HG03103 (cell line): ENCODE measurements at regions not wholly inside any gene's neighbourhood (a gene's known extent, or its start where the extent isn't known, plus 50 kb on each side); places are given as distances from the start of the nearest gene placed in this dataset.

Experiments used
- ATAC-seq: cut with Tn5 transposase; IDR thresholded peaks from one replicate; pipeline ENCODE4 v1.9.1; 2021; ENCODE audit warnings: low read depth; ENCODE audit not compliant: unreplicated experiment

DNA sequence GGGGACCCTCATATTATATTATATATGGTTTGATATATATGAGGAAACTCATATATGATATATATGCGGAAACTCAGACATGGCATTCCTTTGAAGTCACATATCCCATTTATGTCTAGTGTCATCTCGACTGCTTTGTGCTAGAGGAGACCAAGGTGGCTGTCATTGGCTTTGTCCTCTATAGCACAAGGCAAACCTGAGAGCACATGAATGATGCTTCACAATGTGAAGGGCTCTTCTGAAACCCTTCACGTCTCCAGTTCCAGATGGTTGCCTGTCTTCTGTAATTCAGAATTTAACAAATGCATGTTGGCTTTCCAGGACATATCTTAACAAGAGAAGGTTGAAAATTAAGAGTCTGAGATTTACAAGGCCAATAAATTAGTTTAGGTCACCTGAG, 303.6 kb downstream of the BARHL2 start:
- no peak for ATAC-seq

DNA sequence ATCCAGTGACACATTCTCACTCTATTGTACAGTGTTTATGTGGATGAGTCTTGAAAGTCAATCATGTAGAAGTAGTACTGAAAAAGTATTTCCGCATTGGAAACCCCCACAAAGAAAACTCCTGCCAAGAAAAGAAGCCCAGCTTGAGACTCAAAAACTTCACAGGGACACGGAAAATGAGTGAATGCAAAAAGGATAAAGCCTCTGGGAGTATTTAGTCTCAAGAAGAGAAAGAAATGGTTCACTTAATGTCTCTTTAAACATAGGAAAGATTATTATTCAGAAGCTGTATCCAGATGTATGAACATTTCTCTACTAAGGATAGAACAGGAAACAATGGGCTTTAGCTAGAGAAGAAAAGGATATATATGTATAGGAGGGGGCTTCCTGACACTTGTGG, 304.5 kb downstream of the BARHL2 start:
- no peak for ATAC-seq

DNA sequence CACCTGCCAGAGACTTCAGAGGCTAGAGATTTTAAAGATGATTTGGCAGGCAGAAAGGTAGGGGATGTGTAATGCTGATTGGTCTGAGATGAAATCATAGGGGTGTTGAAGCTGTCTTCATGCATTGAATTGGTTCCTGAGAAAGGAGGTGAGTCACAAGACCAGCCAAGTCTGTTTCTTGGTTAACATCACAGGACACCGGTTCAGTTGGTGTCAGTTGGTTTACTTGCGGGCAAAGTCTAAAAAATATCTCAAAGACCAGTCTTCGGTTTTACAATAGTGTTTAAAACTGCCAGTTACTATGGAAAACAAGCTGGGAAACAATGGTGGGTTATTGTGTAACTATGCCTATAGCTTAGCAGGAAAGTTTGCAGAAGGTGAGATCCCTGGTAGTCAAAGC, 305.9 kb downstream of the BARHL2 start:
- ATAC-seq, result no peak

DNA sequence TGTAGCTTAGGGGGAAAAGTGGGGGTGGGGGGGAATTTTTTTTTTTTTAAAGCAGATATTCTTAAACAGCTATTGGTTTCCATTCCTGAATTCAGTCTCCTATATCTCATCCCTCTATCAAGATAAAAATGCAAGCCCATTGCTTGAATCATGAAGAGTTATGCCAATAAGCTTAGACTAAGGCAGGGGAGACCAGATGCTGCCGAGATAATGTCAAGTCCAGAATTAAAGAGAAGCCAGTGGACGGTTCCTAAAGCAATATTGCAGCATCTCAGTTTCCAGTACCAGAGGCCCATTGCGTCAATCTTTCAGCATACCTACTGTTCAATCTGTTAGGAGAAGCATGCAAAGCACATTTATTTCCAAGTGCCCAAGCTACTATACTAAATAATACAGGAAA, 309.4 kb downstream of the BARHL2 start:
- ATAC-seq, result no peak

DNA sequence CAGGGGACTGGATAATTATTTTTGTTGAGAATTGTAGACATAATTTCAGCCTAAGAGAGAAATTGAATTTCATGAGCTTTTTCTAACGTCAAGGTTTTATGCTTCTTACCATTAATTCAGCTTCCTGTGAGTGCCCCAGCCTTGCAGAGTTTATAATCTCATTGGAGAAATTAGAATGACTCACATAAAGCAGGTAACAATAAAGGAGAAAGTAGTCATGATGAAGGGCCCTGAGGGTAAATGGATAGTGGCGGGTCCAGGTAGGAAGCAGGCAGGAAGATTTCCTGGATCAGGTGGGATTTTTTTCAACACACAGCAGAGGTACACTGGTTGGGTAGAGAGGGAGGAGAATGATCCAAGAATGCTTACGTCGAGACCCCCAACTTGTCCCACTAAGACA, 311.4 kb downstream of the BARHL2 start:
- ATAC-seq, result no peak

DNA sequence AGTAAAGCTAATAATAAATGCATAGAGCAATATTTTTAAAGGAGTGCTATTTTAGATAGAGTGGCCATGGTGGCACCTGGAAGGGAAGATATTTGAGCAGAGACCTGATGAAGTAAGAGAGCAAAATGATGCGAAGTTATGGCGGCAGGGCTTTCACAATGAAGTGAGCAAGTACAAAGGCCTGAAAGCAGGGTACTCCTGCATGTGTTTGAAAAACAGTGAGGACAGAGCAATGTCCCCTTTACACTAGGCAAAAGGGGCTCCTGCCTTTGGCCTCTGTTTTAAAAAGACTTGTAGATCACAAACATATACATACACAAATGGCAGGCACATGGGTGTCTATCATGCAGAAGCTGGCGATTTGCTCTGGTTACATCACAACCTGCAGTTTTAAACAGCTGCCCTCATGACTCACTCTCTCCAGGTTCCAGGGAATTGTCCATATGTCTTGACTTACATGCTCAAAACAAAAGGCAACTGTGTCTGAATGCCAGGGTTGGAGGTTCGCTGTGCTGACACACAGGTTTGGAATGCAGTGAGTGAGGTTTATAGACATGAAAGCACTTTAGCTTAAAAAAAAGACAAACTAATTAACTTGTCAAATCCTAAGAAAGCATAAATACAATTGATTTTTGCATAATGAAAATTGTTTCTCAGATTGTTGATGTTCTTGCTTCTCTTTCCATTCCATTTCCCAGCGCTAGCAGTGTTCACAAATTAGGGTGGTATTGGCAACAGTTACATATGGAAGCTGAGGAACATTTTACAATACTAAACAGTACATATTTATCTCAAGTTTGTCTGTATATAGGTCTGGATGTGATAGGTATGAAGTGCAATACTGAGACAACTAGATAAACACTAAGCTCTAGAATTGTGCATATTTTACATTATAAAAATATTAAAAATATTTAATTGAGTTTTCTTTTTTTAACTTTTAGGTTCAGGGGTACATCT, 313.9 kb downstream of the BARHL2 start:
- no peak for ATAC-seq

DNA sequence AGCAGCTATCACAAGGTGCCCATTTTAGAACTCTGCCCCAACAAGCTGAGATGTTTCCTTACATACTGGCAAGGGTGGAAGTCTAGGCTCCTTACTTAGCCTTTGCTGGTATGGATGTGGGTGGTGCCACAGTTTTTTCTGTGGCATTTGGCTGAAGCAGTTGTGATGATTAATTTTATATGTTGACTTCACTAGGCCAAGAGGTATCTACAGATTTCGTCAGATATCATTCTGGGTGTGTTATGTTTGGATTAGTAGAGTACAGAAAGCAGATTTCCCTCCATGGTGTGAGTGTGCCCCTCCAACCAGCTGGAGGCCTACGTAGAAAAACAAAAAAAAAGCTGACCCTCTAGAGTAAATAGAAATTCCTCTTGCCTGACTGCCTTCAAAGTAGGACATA, 317.0 kb downstream of the BARHL2 start:
- no peak for ATAC-seq

DNA sequence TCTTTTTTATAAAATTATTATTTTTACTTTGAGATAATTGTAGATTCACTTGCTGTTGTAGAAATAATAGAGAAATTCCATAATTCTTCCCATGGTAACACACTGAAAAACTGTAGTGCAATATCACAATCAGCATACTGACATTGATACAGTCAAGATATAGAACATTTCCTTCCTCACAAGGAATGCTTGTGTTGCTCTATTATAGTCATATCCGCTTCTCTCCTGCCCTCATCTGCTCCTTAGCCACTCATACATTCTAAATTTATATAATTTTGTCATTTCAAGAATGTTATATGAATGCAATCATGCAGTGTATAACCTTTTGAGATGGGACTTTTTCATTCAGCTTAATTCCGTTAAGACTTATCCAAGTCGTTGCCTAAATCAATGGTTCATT, 320.2 kb downstream of the BARHL2 start:
- ATAC-seq, result no peak

DNA sequence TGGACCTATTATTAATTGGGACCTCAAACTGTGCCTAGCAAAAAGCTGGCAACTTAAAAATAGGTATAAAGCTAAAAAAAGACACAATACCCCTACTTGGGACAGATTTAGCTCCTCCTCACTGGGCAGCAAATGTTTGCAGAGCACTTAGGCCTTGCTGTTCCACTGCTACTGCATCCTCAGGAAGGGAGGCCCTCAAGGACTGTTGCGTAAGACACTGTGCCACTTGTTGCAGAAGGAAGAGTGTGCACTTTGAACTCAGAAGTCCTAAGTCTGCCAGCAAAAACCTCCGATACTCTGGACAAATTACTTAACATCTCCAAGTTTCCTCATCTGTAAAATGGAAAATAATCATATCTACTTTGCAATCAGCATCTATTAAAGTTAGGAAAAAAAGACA, 322.9 kb downstream of the BARHL2 start:
- ATAC-seq, result no peak

DNA sequence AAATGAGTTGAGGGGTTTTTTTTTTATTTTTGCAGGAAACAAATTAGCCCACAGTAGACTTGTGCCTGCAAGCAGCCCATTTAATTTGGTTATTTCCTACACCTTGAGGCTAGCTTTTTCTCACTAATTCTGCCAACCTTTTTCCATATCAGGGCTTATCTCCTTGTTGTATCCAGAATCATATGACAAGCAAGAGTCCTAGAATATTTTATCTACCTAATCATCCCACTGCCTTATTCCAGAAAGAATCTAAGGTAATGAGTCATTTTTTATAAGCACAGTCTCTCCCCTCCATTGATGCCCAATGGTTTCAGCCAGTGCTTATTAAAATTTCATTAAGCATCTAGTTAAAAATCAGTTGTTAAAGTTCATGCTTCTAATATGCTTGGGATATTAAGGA, 324.1 kb downstream of the BARHL2 start:
- ATAC-seq, result no peak

DNA sequence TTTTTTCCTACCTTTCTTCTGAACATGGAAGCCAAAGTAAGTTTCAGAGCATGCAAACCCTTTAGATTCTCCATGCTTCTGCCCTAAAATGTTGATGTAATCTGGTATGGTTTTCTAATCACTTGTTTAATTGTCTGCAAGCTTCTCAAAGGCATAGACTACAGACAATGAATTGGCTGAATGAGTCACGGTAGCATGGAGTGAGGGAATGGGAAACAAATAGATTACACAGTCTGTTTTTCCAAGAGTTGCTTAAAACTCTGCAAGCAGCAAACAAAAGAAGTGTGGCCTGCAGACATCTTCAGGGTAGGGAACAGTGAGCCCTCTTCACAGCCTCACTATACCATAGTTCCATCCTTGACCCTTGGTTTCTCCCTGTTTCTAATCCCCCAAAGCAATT, 326.0 kb downstream of the BARHL2 start:
- ATAC-seq, result no peak

DNA sequence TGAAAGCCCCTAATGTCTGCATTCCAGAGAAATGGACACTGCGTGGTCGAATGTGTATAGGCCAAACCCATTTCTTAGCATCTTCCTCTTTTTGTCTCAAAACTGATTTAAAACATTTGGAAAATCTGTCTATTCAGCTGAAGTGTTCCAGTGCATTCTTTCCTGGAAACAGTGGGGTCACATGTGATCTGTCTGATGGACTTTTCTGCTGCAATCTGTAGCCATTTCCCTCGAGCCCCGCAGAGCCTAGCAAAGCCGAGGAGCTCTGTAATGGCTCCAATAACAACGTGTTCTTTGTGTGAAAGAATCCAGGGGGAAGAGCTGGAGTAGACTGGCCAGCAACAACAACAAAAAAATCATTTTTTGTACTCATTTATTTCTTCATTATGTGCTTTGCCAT, 329.3 kb downstream of the BARHL2 start:
- no peak for ATAC-seq

DNA sequence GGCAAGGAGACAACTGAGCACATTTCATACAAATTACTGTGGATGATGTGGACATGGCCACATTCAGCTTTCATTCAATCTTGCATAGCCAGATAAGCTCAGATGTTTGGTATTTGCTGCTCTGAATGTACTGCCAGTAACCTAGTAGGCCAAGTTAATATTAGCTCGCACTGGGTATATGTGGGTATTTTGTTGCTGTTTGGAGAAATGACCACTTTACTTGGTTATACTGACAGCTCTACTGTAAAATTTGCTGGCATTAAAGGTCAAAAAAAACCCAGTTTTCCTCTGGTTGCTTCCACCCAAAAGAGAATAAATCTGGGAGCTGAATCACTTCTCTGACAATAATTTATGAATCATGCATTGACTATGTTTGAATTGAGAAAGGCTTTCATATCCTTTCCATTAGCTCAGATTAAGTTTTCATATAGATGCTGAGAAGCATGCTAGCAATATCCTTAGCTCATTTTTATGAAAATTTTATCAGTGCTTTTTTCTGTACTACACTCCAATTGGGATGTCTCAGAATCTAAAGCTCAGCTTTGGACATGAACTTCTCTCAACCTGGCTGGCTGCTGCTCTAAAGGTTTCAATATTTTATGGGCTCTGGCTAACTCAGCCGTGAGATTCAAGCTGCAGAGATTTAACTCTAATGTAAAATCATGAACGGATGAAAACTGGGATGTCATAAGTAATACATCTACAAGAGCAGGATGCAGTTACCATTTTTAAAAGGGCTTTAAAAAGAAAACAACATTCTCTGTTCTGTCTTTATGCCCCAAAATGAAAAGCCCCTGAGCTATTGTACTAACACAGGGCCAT, 330.0 kb downstream of the BARHL2 start:
- no peak for ATAC-seq

DNA sequence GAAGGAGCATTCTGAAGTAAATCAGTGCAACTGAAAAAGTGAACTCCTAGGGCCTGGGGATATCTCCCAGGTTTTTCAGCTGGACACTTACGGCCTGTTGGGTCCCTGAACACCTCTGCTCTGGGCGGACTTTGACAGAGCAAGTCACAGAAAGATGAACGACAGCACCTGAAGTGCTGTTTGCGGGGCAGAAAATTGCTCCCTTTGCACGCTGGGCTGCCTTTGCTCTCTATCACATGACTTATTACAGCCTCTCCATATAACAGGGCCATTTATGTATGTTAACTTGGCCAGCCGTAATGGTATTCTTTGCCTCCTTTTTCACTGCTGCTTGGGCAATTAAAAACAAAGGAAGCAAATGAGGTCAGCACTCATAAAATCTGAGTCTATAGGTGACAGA, 332.9 kb downstream of the BARHL2 start:
- ATAC-seq, result no peak

DNA sequence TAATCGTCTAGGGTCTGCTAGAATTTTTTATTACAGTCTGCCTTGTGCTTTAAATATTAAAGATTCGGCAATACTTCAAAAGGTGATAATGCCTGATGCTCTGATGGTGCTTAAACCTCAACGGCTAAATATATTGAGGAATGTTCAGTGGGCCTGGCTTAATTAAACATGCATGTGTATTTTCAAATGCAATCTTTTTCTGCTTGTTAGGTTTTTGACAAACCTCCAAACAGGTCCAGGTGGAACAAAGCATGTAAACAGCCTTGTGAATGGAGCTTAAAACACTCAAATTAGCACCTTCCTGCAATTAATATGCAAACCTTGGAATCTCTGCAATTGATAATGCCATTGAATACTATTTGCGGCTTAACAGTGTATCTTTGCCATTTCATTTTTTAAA, 334.9 kb downstream of the BARHL2 start:
- ATAC-seq, result no peak

DNA sequence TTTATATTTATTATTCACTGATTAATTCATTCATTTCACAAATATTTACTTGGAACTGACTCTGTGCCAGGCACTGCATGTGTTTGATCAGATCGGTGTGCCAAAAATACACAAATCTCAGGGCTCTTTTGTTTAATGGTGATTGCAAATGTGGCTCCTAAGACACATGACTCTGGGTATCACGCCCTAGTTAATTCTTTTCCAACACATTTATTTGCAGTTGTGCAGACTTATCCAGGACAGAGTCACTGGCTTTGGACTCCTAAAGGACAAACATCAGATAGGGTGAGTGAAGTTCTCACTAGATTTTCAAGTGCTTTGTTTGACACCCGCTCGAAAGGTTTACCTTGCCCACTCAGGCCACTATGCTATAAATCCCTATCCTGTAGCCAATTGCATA, 335.5 kb downstream of the BARHL2 start:
- no peak for ATAC-seq

DNA sequence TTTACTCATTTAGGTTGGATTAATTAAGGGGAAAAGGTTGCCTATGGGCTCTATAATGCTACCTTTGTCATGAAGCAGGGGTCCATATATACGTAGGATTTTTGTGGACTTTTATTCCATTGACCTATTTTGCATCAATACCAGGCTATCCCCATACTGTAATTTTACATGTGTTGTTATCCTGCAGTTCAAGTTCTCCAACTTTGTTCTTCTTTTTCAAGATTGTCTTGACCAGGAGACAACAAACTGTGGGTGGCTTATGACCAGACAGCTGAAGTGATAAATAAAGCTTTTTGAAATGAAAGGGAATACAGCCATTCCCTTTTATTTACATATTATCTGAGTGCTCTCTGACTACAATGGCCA, 345.7 kb downstream of the BARHL2 start:
- ATAC-seq, result no peak

DNA sequence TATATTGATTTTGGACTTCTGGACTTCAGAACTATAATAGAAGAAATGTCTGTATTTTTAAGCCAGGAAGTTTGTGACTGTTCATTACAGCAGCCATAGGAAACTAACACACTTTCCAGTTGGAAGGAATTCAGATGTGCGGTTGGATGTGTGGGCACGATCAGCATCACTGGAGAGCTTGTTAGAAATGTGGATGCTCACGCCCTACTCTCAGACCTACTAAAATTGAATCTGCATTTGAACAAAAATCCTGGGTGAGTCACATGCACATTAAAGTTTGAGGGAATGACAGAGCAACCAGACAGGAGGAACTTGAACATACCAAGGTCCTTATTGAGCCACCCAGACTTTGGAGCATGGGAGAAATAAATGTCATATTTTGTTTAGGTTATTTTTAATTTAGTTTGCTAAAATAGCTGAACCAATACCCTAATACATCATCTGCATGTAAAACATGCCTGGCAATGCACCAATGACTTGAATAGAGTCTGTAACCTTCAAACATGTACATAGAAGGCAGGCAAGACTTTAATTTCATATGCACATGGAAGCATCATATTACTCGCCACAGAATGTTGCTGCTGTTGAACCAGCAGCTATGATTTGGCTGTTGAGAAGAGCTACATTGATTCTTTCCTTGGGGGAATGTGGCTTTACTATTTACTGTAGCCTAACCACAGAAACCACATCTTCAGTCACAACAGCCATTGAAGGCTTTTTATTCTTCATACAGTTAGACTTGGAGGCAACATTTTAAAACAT, 346.2 kb downstream of the BARHL2 start:
- ATAC-seq, result no peak

DNA sequence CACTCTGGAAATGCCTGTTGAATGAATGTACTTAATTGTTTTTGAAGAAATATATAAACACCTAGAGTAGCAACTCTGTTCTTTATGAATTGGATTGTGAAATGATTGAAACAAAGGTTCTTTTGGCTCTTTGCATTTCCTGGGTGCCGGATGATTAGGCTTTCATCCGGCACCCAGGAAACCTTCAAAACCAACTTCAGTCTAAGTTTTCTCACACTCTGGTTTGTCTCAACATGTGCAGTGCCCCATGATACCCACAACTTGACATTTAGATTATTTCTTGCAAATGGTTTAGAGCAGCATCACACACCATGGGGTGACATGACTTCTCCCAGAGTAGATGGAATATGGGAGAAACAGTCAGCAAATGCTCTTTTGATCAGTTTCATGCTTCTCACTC, 354.9 kb downstream of the BARHL2 start:
- ATAC-seq, result no peak

DNA sequence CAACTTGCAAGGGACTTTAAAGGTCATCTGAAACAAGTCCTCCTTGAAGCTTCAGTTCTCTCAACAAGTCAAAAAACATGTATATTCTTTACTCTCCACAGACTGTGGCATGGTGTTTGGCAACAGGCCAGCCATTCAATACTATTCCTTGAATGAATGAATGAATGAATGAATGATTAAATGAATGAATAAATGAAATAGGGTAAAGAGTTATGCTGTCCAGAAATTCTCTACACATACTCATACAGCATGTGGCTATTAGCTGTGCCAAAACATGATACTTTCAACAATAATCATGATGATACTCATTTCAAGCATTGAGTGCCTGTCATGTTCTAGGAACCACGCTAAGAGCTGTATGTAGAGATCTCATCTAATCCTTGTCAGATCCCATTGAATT, 356.1 kb downstream of the BARHL2 start:
- no peak for ATAC-seq

DNA sequence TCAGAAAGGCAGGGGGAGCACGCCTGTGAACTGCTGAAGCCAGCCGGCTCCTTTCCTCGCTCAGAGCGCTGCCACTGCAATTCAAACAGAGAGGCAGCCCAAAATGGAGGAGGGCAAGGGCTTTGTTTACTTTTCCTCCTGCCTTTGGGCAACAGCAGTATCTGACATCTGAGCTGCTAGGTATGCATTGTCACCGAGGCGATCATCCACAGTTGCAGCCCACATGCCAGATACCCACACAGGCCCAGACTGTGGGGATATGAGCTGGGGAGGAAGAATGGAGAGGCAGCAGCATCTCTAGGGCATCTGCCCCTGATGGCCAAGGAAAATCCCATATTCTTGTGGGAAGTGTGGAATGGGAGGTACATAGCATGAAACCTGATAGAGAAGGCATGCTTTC, 357.1 kb downstream of the BARHL2 start:
- ATAC-seq, result no peak
